Stomach (tissue), 8 donors: ENCODE measurements at regions not wholly inside any gene's neighbourhood (a gene's known extent, or its start where the extent isn't known, plus 50 kb on each side); places are given as distances from the start of the nearest gene placed in this dataset.

Experiments used
- DNase-seq, 2 donors: peaks; one replicate each; pipeline versions ENCODE4 v3.0.0 to v3.0.0-alpha.2; 2013 to 2019
- H3K27ac ChIP-seq, 5 donors: fragments of 200-600 bp in 4 of 5; sonication (generic) in 4 of 5; one replicate each; pipeline ENCODE4 v1.5.1; 2013 to 2019; ENCODE audit warnings: mild to moderate bottlenecking in 1 of 5, moderate library complexity in 1 of 5
- H3K27me3 ChIP-seq, 3 donors: fragments of 200-600 bp; sonication (generic); one replicate each; pipeline ENCODE4 v1.5.1; 2017 to 2019; ENCODE audit warnings: mixed run types in 1 of 3
- H3K36me3 ChIP-seq, 4 donors: fragments of 200-600 bp; sonication (generic); 1 replicate in 3 of 4; 2 replicates in 1 of 4; pipeline ENCODE4 v1.5.1; 2016 to 2019
- H3K4me1 ChIP-seq, 4 donors: fragments of 200-600 bp; sonication (generic); one replicate each; pipeline ENCODE4 v1.5.1; 2016 to 2019
- H3K4me3 ChIP-seq, 4 donors: fragments of 200-600 bp; sonication (generic) in 3 of 4; one replicate each; pipeline ENCODE4 v1.5.1; 2016 to 2019; ENCODE audit warnings: mild to moderate bottlenecking in 1 of 4
- H3K9me3 ChIP-seq, 4 donors: fragments of 200-600 bp; sonication (generic); one replicate each; pipeline ENCODE4 v1.5.1; 2016 to 2019
- CTCF ChIP-seq, 7 experiments: fragments of 450-650 bp in 4 of 7; fragments of 200-600 bp in 3 of 7; sonication (generic) in 3 of 7; IDR thresholded peaks; one replicate each; pipeline ENCODE4 v1.5.1; 2016 to 2019; ENCODE audit warnings: antibody characterized with exemption in 7 of 7, control low read depth in 2 of 7, mild to moderate bottlenecking in 1 of 7
- EP300 ChIP-seq: sonication (generic); formaldehyde crosslinking; IDR thresholded peaks from one replicate; pipeline ENCODE4 v1.6.1; 2017; ENCODE audit warnings: antibody characterized with exemption
- POLR2A ChIP-seq, 4 donors: fragments of 450-650 bp; IDR thresholded peaks; one replicate each; pipeline ENCODE4 v1.6.1; 2016; ENCODE audit warnings: antibody characterized with exemption in 4 of 4, control low read depth in 2 of 4, mild to moderate bottlenecking in 1 of 4, moderate library complexity in 1 of 4
- POLR2AphosphoS5 ChIP-seq, 3 donors: sonication (generic); formaldehyde crosslinking; IDR thresholded peaks; one replicate each; pipeline ENCODE4 v1.6.1; 2016; ENCODE audit warnings: antibody characterized with exemption in 3 of 3
- WGBS, 5 donors: extraction: QIAGEN DNeasy Blood & Tissue Kit in 3 of 5; methylation state at CpG; one replicate each; pipeline versions ENCODE4 v1.1.5 to v1.1.7; 2013 to 2018; 5-methylcytosine and 5-hydroxymethylcytosine counted together
- intact Hi-C: fragments of 100-400 bp; cut with DNase I; formaldehyde crosslinking; loops from one replicate; pipeline ENCODE4 v1.15.1; 2023; ENCODE audit warnings: low total_unique reads
- donor health status: healthy with polysubstance abuse.
- donor health status: Bipolar disorder and iron deficiency.
- donor health status: healthy.

- DNase-seq: no peak
- no peak overlapping the region for H3K4me3 ChIP-seq
- H3K27me3 ChIP-seq: no peaks in the 10 kb centered on the region
- intact Hi-C loops: no loop called here
- no peaks in the 10 kb centered on the region for H3K36me3 ChIP-seq
- TF ChIP-seq CTCF (IDR thresholded peaks at IDR 0.05): no peak
- no peak for TF ChIP-seq POLR2A (IDR thresholded peaks at IDR 0.05)
- no peak for TF ChIP-seq EP300
- no peak for TF ChIP-seq POLR2AphosphoS5 (IDR thresholded peaks at IDR 0.05)
- no peaks in the 10 kb centered on the region for H3K4me1 ChIP-seq
- no peak overlapping the region for H3K27ac ChIP-seq
- H3K9me3 ChIP-seq: no peaks in the 10 kb centered on the region
Observed at GRCh38 chr2:78707776-78708386, 317.6 kb upstream of the REG3G start.

- no peak for DNase-seq
- no peaks in the 10 kb centered on the region for H3K9me3 ChIP-seq
- no peaks in the 10 kb centered on the region for H3K36me3 ChIP-seq
- no peak overlapping the region for H3K4me3 ChIP-seq
- WGBS, 5 donors: 58 to 84% (median 79%) methylated on average over 1 of the region's 1 CpG
- intact Hi-C loops: no loop called here
- H3K27me3 ChIP-seq: no peaks in the 10 kb centered on the region
- TF ChIP-seq POLR2AphosphoS5 (IDR thresholded peaks at IDR 0.05) (no peak), CTCF (IDR thresholded peaks at IDR 0.05) (no peak), EP300 (no peak), POLR2A (IDR thresholded peaks at IDR 0.05) (no peak)
- no peaks in the 10 kb centered on the region for H3K4me1 ChIP-seq
- no peak overlapping the region for H3K27ac ChIP-seq
Observed at GRCh38 chr2:78710632-78711375, 314.7 kb upstream of the REG3G start.

GRCh38 chr2:78715293-78715692, 310.2 kb upstream of the REG3G start:
- intact Hi-C loops: no loop called here
- Histone ChIP-seq H3K4me1 (no peaks in the 10 kb centered on the region), H3K9me3 (no peaks in the 10 kb centered on the region), H3K36me3 (no peaks in the 10 kb centered on the region), H3K27me3 (no peaks in the 10 kb centered on the region), H3K27ac (no peak overlapping the region), H3K4me3 (no peak overlapping the region)
- 43 to 63% (median 57%) methylated on average over 3 of the region's 3 CpGs for WGBS, 5 donors
- no peak for TF ChIP-seq CTCF (IDR thresholded peaks at IDR 0.05)
- TF ChIP-seq POLR2AphosphoS5 (IDR thresholded peaks at IDR 0.05): no peak
- TF ChIP-seq POLR2A (IDR thresholded peaks at IDR 0.05): no peak
- TF ChIP-seq EP300: no peak
- DNase-seq: no peak

GRCh38 chr2:78718024-78718423, 307.5 kb upstream of the REG3G start:
- intact Hi-C loops: no loop called here
- H3K4me1 ChIP-seq: no peaks in the 10 kb centered on the region
- no peak overlapping the region for H3K4me3 ChIP-seq
- H3K27me3 ChIP-seq: no peaks in the 10 kb centered on the region
- no peaks in the 10 kb centered on the region for H3K36me3 ChIP-seq
- TF ChIP-seq POLR2AphosphoS5 (IDR thresholded peaks at IDR 0.05): no peak
- TF ChIP-seq POLR2A (IDR thresholded peaks at IDR 0.05): no peak
- TF ChIP-seq CTCF (IDR thresholded peaks at IDR 0.05): no peak
- TF ChIP-seq EP300: no peak
- 65 to 82% (median 78%) methylated on average over 1 of the region's 1 CpG for WGBS, 5 donors
- no peak overlapping the region for H3K27ac ChIP-seq
- H3K9me3 ChIP-seq: no peaks in the 10 kb centered on the region
- DNase-seq: no peak
